PC-3 (cell line): ENCODE measurements at regions not wholly inside any gene's neighbourhood (a gene's known extent, or its start where the extent isn't known, plus 50 kb on each side); places are given as distances from the start of the nearest gene placed in this dataset.

Source experiments
- EZH2 ChIP-seq: fragments of 300-600 bp; sonication (generic); IDR thresholded peaks from one replicate; pipeline ENCODE4 v1.6.1; 2017; ENCODE audit warnings: antibody characterized with exemption, mild to moderate bottlenecking, low read length; ENCODE audit not compliant: unreplicated experiment
- EZH2phosphoT487 ChIP-seq: fragments of 300-600 bp; sonication (generic); IDR thresholded peaks from 2 replicates; pipeline ENCODE4 v1.6.1; 2018; ENCODE audit warnings: mild to moderate bottlenecking, antibody characterized with exemption, low read length, borderline replicate concordance
- TF ChIP-seq, protein P1 (sequence below): fragments of 300-600 bp; sonication (generic); conservative IDR thresholded peaks from 2 replicates; pipeline ENCODE4 v1.5.1; 2017; ENCODE audit warnings: antibody characterized with exemption, low read depth, mild to moderate bottlenecking, low read length

DNA sequence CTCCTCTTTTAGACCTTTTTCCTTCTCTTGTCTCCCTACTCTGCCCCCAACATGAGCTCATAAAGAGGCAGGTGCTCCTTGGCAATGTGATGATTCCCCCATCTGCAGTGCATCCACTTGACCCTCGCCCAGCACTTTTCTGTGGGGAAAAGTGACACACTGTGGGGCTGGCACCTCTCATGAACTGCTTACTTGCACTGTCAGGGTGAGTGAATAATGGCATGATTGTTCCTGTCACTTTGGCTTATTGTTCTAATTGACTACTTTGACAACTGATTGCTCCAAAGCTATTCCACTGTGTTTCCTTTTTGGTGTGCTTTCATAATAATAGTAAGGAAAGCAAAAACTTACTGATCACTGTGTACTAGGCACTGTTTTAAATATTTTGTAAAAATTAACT, 253.3 kb upstream of the SUCLG2 start:
- TF ChIP-seq EZH2: no peak
- TF ChIP-seq, protein P1, sequence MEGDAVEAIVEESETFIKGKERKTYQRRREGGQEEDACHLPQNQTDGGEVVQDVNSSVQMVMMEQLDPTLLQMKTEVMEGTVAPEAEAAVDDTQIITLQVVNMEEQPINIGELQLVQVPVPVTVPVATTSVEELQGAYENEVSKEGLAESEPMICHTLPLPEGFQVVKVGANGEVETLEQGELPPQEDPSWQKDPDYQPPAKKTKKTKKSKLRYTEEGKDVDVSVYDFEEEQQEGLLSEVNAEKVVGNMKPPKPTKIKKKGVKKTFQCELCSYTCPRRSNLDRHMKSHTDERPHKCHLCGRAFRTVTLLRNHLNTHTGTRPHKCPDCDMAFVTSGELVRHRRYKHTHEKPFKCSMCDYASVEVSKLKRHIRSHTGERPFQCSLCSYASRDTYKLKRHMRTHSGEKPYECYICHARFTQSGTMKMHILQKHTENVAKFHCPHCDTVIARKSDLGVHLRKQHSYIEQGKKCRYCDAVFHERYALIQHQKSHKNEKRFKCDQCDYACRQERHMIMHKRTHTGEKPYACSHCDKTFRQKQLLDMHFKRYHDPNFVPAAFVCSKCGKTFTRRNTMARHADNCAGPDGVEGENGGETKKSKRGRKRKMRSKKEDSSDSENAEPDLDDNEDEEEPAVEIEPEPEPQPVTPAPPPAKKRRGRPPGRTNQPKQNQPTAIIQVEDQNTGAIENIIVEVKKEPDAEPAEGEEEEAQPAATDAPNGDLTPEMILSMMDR: no peak
- TF ChIP-seq EZH2phosphoT487: no peak
